NCI-H1694 (cell line): ENCODE measurements at regions not wholly inside any gene's neighbourhood (a gene's known extent, or its start where the extent isn't known, plus 50 kb on each side); places are given as distances from the start of the nearest gene placed in this dataset.
"Not testable (repeated sequence)": the region's sequence is repeated elsewhere in the genome, so short reads cannot be mapped to it uniquely, and the experiment has no call there.

ENCODE experiments used
- DNase-seq: peaks from one replicate; lab custom pipeline; 2025; lab: John Stamatoyannopoulos, UW

DNA sequence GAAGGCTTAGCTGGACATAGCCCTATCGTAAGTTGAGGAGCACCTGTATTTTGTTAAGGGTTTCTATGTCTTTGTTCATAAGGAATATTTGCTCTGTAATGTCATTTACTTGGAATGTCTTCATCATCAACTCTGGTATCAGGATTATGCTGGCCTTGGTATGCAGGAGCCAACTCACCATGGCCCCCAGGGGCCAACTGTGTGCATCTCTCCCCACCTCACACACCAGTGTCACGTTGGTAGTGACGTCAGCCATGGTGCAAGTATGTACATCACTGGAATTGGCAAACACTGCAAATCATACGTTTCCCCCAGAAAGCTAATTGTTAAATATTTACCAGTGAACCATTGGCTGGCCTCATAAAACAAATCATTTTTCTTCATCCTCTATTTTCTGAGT is 70.8 kb downstream of the YTHDF1 start:
- no peak for DNase-seq

DNA sequence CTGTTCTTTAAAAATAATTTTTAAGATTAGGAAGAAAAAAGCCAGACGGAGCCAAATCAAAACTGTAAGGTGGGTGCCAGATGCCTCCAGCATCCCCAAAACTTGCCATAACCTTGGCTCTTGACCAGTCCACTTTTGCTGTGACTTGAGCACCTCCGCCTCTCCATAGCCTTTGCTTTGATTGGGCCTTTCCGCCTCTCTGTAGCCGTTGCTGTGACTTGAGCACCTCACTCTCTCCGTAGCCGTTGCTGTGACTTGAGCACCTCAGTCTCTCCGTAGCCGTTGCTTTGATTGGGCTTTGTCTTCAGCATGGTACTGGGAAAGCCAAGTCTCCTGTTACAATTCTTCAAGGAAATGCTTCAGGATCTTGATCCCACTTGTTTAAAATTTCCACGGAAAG is 73.0 kb downstream of the YTHDF1 start:
- no peak for DNase-seq

GRCh38 chr20:63141531-63141930 is 74.4 kb downstream of the YTHDF1 start:
- no peak for DNase-seq

DNA sequence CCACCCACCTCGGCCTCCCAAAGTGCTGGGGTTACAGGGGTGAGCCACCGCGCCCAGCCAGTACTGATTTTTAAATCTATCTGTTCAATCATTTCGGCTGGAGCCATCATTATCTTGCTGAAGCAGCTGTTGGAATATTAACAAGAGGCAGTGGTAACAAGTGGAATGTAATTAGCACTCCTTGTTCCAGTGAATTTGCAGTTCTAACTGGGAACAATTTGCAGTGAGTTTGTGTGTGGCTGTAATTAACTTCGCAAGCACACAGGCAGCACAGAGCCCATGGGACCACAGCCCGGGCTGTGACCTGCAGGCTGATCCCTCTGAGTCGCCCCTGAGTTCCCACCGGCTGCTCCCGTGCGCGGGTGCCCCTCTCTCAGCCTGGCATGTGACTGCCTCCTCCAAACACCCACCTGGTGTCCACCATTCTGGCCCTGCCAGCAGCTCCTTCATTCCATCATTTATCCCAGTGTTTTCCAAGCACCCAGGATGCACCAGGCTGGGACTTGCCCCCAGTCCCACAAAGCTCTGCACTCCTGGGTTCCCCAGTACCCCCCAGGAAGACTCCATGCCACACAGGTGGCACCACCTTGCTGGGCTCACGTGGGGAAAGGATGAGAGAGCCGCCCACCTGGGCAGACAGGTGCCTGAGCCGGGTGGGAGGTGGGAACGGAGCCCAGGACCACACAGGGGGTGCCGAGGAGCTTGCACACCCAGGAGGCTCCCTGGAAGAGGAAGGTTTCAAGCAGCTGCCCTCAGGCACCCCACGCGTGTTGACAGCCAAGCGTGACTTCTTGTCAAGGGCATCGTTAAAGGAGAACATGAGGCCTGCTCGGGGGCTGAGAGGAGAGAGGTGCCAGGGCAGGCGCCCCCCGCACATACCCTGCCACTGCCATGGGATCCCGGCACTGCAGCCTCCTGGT is 75.2 kb downstream of the YTHDF1 start:
- DNase-seq = no peak

GRCh38 chr20:63139837-63140236 is 76.1 kb downstream of the YTHDF1 start:
- DNase-seq = no peak

GRCh38 chr20:63139356-63139755 is 76.6 kb downstream of the YTHDF1 start:
- DNase-seq = no peak

DNA sequence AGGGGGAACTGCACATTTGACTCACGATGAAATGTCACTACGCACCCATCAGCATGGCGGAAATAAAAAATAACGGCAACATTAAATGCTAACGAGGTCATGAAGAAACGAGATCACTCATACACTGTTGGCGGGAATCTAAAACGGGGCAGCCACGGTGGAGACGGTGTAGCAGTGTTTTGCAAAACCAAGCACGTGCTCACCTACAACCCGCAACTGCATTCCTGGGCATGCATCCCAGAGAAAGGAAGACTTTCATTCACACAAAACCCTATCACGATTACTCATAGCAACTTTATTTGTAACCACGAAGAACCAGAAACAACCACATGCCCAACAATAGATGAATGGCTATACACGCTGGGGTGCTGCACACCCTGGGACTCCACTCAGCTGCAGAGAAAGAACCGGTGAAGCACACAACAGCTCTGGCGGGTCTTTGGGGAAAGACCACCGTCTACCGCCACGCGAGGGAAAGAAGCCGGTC is 77.0 kb downstream of the YTHDF1 start:
- no peak for DNase-seq

- no peak for DNase-seq
Measured at GRCh38 chr20:63137851-63138415, 78.0 kb downstream of the YTHDF1 start.

DNA sequence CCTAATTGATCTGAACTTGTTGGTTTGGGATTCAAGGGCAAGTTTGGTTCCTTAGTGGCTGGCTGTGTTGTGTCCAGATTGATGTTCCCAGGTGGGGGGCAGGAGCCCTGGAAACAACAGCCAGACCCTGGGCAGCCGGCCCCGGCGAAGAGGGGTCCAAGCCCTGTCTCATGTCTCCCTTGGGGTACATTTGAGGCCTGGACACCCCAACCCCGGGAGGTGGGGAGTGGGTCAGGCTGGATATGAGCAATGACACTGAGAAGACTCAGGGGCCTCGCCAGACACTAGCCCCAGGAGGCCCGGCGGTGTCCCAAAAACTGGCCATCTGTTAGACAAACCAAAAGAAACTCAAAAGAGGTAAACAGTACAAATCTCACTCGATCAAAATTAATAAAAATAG is 79.6 kb downstream of the YTHDF1 start:
- DNase-seq = no peak

DNA sequence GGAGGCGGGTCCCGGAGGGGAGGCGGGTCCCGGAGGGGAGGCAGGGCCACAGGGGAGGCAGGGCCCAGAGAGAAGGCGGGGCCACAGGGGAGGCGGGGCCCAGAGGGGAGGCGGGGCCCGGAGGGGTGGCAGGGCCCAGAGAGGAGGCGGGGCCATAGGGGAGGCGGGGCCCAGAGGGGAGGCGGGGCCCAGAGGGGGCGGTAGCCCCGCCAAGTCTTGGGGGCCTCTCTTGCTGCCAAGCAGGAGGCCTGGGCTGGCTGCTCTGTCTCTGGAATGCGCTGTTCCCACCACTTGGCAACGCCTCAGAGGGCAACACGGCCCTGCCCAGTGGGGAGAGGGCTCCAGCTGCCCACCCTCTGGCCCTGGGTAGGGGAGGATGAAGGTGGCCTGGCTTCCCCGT is 80.5 kb downstream of the YTHDF1 start:
- no peak for DNase-seq

DNA sequence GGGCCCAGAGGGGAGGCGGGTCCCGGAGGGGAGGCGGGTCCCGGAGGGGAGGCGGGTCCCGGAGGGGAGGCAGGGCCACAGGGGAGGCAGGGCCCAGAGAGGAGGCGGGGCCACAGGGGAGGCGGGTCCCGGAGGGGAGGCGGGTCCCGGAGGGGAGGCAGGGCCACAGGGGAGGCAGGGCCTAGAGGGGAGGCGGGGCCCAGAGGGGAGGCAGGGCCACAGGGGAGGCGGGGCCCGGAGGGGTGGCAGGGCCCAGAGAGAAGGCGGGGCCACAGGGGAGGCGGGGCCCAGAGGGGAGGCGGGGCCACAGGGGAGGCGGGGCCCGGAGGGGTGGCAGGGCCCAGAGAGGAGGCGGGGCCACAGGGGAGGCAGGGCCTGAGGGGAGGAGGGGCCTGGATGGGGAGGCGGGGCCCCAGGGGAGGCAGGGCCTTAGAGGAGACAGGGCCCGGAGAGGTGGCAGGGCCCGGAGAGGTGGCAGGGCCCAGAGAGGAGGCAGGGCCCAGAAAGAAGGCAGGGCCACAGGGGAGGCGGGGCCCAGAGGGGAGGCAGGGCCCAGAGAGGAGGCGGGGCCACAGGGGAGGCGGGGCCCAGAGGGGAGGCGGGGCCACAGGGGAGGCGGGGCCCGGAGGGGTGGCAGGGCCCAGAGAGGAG is 81.1 kb downstream of the YTHDF1 start:
- not testable (repeated sequence) for DNase-seq

- DNase-seq = no peak
Measured at GRCh38 chr20:63134201-63134612, 81.7 kb downstream of the YTHDF1 start.

GRCh38 chr20:63133481-63134091 is 82.3 kb downstream of the YTHDF1 start:
- no peak for DNase-seq

DNA sequence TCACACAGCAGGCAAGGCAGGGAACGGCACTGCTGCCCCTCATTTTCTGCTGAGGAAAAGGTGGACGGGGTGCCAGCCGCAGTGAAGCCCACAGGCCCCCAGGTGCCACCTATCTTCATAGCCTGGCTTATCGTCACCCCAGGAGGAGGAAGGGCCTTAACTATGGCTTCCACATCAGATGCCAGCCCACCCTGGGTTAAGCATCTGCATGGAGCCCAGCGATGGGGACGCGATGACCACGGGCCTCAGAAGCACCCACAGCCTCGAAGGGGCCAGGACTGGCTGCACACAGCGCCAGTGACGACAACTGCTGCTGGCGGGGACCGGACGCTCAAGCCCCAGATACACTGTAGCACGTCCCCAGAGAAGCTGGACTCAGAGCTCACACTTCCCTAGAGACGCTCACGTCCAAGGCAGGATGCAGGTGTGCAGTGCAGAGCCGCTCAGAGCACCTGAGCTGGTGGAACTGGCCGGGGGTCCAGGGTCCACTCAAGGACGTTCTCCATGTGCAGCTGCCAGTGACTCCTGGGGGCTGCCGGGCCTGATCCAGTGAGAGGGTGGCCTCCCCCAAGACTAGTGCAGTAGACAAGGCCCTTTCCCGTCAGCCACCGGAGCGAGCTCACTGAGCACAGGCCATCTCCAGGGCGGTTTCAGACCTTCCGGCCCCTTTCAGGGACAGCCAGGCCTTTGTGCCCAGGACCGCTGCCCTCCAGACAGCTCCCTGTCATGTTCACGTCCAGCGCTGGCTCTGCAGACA is 83.0 kb downstream of the YTHDF1 start:
- no peak for DNase-seq

DNA sequence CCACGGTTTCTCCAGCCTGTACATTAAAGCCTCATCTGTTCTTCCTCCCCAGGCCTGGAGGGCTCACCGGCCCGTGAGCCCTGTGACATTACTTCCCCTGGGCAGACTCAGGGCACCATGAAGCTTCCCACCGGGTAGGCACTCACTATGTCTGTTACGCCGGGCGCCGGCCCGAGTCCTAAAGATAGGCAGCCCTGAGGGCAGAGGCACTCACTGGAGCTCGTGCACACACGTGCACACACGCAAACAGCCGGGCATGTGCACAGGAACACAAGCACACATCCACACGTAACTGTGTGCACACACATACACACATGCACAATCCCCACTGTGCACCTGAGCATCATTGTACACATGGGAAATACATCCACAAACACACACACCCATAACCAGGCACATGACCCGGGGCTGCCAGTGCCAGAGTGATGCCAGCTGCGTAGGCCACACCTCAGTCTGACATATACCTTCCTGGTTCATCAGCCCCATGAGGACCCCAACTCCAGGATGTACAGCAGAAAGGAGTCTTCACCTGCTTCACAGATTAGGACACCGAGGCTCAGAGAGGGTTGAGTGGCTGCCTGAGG is 83.7 kb downstream of the YTHDF1 start:
- DNase-seq = no peak

GRCh38 chr20:63130658-63131577 is 85.0 kb downstream of the YTHDF1 start:
- no peak for DNase-seq

- DNase-seq = no peak
Measured at GRCh38 chr20:63129991-63130657, 85.8 kb downstream of the YTHDF1 start.

- no peak for DNase-seq
Measured at GRCh38 chr20:63129376-63129965, 86.5 kb downstream of the YTHDF1 start.

GRCh38 chr20:63128956-63129355 is 87.0 kb downstream of the YTHDF1 start:
- no peak for DNase-seq
